Endodermal cell (in vitro differentiated cells): ENCODE measurements at regions not wholly inside any gene's neighbourhood (a gene's known extent, or its start where the extent isn't known, plus 50 kb on each side); places are given as distances from the start of the nearest gene placed in this dataset.

Source experiments
- DNase-seq: peaks from one replicate; pipeline ENCODE4 v3.0.0-alpha.2; 2017
- H3K27ac ChIP-seq: 2 replicates; pipeline ENCODE4 v1.5.1; 2013; ENCODE audit warnings: mild to moderate bottlenecking, low read depth, low read length, moderate library complexity
- H3K27me3 ChIP-seq: 2 replicates; pipeline ENCODE4 v1.6.1; 2013; ENCODE audit warnings: mild to moderate bottlenecking, low read length, moderate library complexity; ENCODE audit not compliant: insufficient read depth, control insufficient read depth, poor library complexity, severe bottlenecking
- H3K36me3 ChIP-seq: 2 replicates; pipeline ENCODE4 v1.7.0; 2013; ENCODE audit warnings: mild to moderate bottlenecking, low read length, moderate library complexity; ENCODE audit not compliant: control insufficient read depth, insufficient read depth
- H3K4me1 ChIP-seq: one replicate; pipeline ENCODE4 v1.7.0; 2013; ENCODE audit warnings: low read length; ENCODE audit not compliant: control insufficient read depth, insufficient read depth
- H3K4me3 ChIP-seq: 2 replicates; pipeline ENCODE4 v1.5.1; 2013; ENCODE audit warnings: mild to moderate bottlenecking, low read length, moderate library complexity
- H3K9ac ChIP-seq: 2 replicates; pipeline ENCODE4 v1.6.1; 2013; ENCODE audit warnings: mild to moderate bottlenecking, low read length, moderate library complexity; ENCODE audit not compliant: poor library complexity, severe bottlenecking; ENCODE audit errors: extremely low read depth
- H3K9me3 ChIP-seq: 2 replicates; pipeline ENCODE4 v1.6.1; 2013; ENCODE audit warnings: mild to moderate bottlenecking, low read length, moderate library complexity; ENCODE audit not compliant: control insufficient read depth
- H3K27ac Mint-ChIP-seq: 2 replicates; pipeline ENCODE4 v1.8.0; 2020; ENCODE audit warnings: mixed read lengths
- H3K27me3 Mint-ChIP-seq: 2 replicates; pipeline ENCODE4 v1.8.0; 2021; ENCODE audit warnings: mild to moderate bottlenecking, mixed read lengths; ENCODE audit not compliant: insufficient read depth
- H3K36me3 Mint-ChIP-seq: 2 replicates; pipeline ENCODE4 v1.8.0; 2020; ENCODE audit warnings: low read depth, mixed read lengths
- H3K4me1 Mint-ChIP-seq: 2 replicates; pipeline ENCODE4 v1.8.0; 2020; ENCODE audit warnings: mixed read lengths
- H3K4me3 Mint-ChIP-seq: 2 replicates; pipeline ENCODE4 v1.8.0; 2020; ENCODE audit warnings: mild to moderate bottlenecking, moderate library complexity, mixed read lengths
- H3K9me3 Mint-ChIP-seq: 2 replicates; pipeline ENCODE4 v1.8.0; 2020; ENCODE audit warnings: mild to moderate bottlenecking, mixed read lengths
- WGBS, 2 experiments: methylation state at CpG; one replicate each; pipeline versions ENCODE4 v1.1.5 to v1.1.7; 2013; ENCODE audit warnings: missing lambda C conversion rate in 2 of 2, mixed read lengths in 1 of 2; ENCODE audit not compliant: insufficient coverage in 1 of 2, insufficient read length in 1 of 2; 5-methylcytosine and 5-hydroxymethylcytosine counted together
- TF ChIP-seq, protein P1 (sequence below): fragments of 200-600 bp; sonication (generic); conservative IDR thresholded peaks from 2 replicates; pipeline ENCODE4 v1.5.0; 2021; ENCODE audit warnings: antibody characterized with exemption, mild to moderate bottlenecking

DNA sequence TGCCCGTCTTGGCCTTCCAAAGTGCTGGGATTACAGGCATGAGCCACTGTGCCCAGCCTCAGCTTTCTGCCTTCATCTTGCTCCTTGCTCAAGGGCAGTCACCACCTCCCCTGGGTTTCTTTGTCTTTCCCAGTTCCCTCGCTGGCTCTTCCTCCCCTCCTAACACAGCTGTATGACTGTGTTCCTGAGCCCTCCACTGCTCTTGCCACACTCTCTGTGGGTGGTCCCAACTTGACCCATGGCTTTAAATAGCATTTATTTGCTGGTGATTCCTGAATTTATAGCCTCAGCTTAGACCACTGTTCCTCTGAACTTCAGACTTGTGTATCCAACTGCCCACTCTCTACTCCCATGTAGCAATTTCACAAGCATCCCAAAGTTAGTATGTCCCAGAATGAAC is 181.3 kb downstream of the BAMBI start:
- Histone ChIP-seq H3K9ac (no peak overlapping the region), H3K9me3 (no peaks in the 10 kb centered on the region), H3K27ac (no peak overlapping the region), H3K27me3 (no peaks in the 10 kb centered on the region), H3K36me3 (no peaks in the 10 kb centered on the region), H3K4me1 (no peaks in the 10 kb centered on the region), H3K4me3 (no peak overlapping the region)
- H3K4me3 Mint-ChIP-seq, result no peak overlapping the region
- 84 to 100% methylated on average over 1 to 2 of the region's 2 CpGs for WGBS, 2 experiments
- H3K36me3 Mint-ChIP-seq, result no peaks in the 10 kb centered on the region
- H3K9me3 Mint-ChIP-seq, result peaks cover 6% of the 10 kb centered on the region
- TF ChIP-seq, protein P1, sequence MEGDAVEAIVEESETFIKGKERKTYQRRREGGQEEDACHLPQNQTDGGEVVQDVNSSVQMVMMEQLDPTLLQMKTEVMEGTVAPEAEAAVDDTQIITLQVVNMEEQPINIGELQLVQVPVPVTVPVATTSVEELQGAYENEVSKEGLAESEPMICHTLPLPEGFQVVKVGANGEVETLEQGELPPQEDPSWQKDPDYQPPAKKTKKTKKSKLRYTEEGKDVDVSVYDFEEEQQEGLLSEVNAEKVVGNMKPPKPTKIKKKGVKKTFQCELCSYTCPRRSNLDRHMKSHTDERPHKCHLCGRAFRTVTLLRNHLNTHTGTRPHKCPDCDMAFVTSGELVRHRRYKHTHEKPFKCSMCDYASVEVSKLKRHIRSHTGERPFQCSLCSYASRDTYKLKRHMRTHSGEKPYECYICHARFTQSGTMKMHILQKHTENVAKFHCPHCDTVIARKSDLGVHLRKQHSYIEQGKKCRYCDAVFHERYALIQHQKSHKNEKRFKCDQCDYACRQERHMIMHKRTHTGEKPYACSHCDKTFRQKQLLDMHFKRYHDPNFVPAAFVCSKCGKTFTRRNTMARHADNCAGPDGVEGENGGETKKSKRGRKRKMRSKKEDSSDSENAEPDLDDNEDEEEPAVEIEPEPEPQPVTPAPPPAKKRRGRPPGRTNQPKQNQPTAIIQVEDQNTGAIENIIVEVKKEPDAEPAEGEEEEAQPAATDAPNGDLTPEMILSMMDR, result no peak
- no peak overlapping the region for H3K27ac Mint-ChIP-seq
- H3K4me1 Mint-ChIP-seq, result peaks cover 3% of the 10 kb centered on the region
- no peak for DNase-seq
- H3K27me3 Mint-ChIP-seq, result no peaks in the 10 kb centered on the region

DNA sequence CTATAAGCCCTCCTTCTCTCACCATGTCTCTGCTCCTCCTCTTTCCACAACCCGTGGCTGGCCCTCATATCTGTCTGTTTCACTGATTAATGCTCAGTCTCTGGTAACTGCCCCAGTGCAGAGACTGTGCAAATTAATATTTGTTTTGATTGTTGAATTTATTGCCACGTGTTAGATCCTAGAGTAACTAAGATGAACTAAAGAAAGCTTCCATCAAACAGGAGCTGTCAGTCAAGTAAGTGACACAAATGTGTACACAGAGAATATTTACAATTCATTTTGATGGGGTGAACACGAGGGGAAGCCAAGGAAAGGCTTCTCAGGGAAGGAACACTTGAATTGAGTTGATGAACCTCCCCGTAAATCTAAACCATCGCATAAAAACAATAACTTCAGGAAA is 182.5 kb downstream of the BAMBI start:
- Mint-ChIP-seq H3K27ac (no peak overlapping the region), H3K9me3 (peaks cover 6% of the 10 kb centered on the region)
- no peak for DNase-seq

DNA sequence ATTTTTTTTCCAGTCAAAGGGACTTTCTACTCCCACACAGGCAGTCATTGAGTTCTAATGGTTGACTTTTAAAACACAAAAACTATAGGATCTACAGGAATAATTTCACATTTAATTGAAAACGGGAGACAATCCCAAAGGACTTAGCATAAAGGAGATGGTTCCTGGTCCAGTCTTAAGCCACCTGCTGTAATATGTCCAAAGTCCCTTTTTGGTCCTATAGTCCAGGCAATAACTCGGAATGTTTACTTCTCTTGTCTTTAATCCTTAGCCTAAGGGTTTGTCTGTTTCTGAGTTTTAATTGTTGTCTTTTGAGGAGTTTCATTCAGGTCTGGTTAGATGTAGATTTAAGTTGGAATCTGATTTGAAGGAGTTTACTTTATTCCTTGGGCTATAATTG is 184.9 kb downstream of the BAMBI start:
- Histone ChIP-seq H3K9me3 (no peaks in the 10 kb centered on the region), H3K4me1 (no peaks in the 10 kb centered on the region), H3K27ac (no peak overlapping the region), H3K36me3 (no peaks in the 10 kb centered on the region), H3K4me3 (no peak overlapping the region), H3K27me3 (no peaks in the 10 kb centered on the region), H3K9ac (no peak overlapping the region)
- DNase-seq, result no peak
- no peaks in the 10 kb centered on the region for H3K27me3 Mint-ChIP-seq
- TF ChIP-seq, protein P1, result no peak
- H3K36me3 Mint-ChIP-seq, result no peaks in the 10 kb centered on the region
- H3K9me3 Mint-ChIP-seq, result peaks cover 3% of the 10 kb centered on the region
- peaks cover 3% of the 10 kb centered on the region for H3K4me1 Mint-ChIP-seq
- H3K27ac Mint-ChIP-seq, result no peak overlapping the region
- no peak overlapping the region for H3K4me3 Mint-ChIP-seq
- 94 to 100% methylated on average over 2 of the region's 2 CpGs for WGBS, 2 experiments

More for the DNA sequence above, 182.5 kb downstream of the BAMBI start:
- Histone ChIP-seq H3K4me1 (no peaks in the 10 kb centered on the region), H3K27ac (no peak overlapping the region), H3K4me3 (no peak overlapping the region), H3K36me3 (no peaks in the 10 kb centered on the region), H3K27me3 (no peaks in the 10 kb centered on the region), H3K9me3 (no peaks in the 10 kb centered on the region), H3K9ac (no peak overlapping the region)
- peaks cover 3% of the 10 kb centered on the region for H3K4me1 Mint-ChIP-seq
- 79 to 100% methylated on average over 1 to 3 of the region's 5 CpGs for WGBS, 2 experiments
- H3K27me3 Mint-ChIP-seq, result no peaks in the 10 kb centered on the region
- no peaks in the 10 kb centered on the region for H3K36me3 Mint-ChIP-seq
- no peak overlapping the region for H3K4me3 Mint-ChIP-seq
- TF ChIP-seq, protein P1, result no peak
